Neural cell (in vitro differentiated cells): ENCODE measurements at regions not wholly inside any gene's neighbourhood (a gene's known extent, or its start where the extent isn't known, plus 50 kb on each side); places are given as distances from the start of the nearest gene placed in this dataset.

Experiments
- H2AFZ ChIP-seq: fragments of 200-600, 300-800 bp; sonication (generic), shearing (Covaris generic); 2 replicates; pipeline ENCODE4 v1.6.0; 2014; ENCODE audit warnings: low read depth, mild to moderate bottlenecking, antibody characterized with exemption, low read length, moderate library complexity
- H3F3A ChIP-seq: fragments of 200-600 bp; shearing (Covaris generic); 2 replicates; pipeline ENCODE4 v1.6.1; 2016; ENCODE audit warnings: mild to moderate bottlenecking, moderate library complexity, mixed read lengths, antibody characterized with exemption, low read length; ENCODE audit not compliant: insufficient read depth, poor library complexity, severe bottlenecking
- H3K27ac ChIP-seq: fragments of 200-600, 300-800 bp; sonication (generic), shearing (Covaris generic); 2 replicates; pipeline ENCODE4 v1.5.1; 2014; ENCODE audit warnings: mild to moderate bottlenecking, low read length, moderate library complexity
- H3K27me3 ChIP-seq: fragments of 300-800, 200-600 bp; sonication (generic), shearing (Covaris generic); 2 replicates; pipeline ENCODE4 v1.6.0; 2014; ENCODE audit warnings: mild to moderate bottlenecking, low read depth, low read length, moderate library complexity; ENCODE audit not compliant: insufficient read depth
- H3K36me3 ChIP-seq: fragments of 300-800, 200-600 bp; sonication (generic), shearing (Covaris generic); 2 replicates; pipeline ENCODE4 v1.5.1; 2014; ENCODE audit warnings: mild to moderate bottlenecking, antibody characterized with exemption, low read length, moderate library complexity; ENCODE audit not compliant: insufficient read depth
- H3K4me2 ChIP-seq: fragments of 300-800, 200-600 bp; sonication (generic), shearing (Covaris generic); 2 replicates; pipeline ENCODE4 v1.6.0; 2014; ENCODE audit warnings: mild to moderate bottlenecking, low read length
- H3K4me3 ChIP-seq: fragments of 300-800, 200-600 bp; sonication (generic), shearing (Covaris generic); 2 replicates; pipeline ENCODE4 v1.5.1; 2014; ENCODE audit warnings: mild to moderate bottlenecking, low read length, moderate library complexity
- H3K79me2 ChIP-seq: fragments of 200-600 bp; shearing (Covaris generic); replicated peaks from 2 replicates; pipeline ENCODE4 v1.6.0; 2014; ENCODE audit warnings: mild to moderate bottlenecking, low read length, moderate library complexity; ENCODE audit not compliant: insufficient read depth
- H3K9ac ChIP-seq: fragments of 300-800, 200-600 bp; sonication (generic), shearing (Covaris generic); 2 replicates; pipeline ENCODE4 v1.6.1; 2016; ENCODE audit warnings: mild to moderate bottlenecking, low read length, mixed read lengths
- H3K9me2 ChIP-seq: fragments of 200-600 bp; shearing (Covaris generic); 2 replicates; pipeline ENCODE4 v1.6.1; 2016; ENCODE audit warnings: mild to moderate bottlenecking, low read length, mixed read lengths; ENCODE audit not compliant: insufficient read depth
- H3K9me3 ChIP-seq: fragments of 200-600, 300-800 bp; sonication (generic), shearing (Covaris generic); 2 replicates; pipeline ENCODE4 v1.6.1; 2016; ENCODE audit warnings: mild to moderate bottlenecking, mixed run types, low read length, moderate library complexity, mixed read lengths
- H4K20me1 ChIP-seq: fragments of 200-600 bp; shearing (Covaris generic); 2 replicates; pipeline ENCODE4 v1.6.1; 2016; ENCODE audit warnings: mild to moderate bottlenecking, mixed run types; ENCODE audit not compliant: insufficient read depth
- CTCF ChIP-seq: fragments of 450-650 bp; IDR thresholded peaks from 2 replicates; pipeline ENCODE4 v1.5.1; 2014; ENCODE audit warnings: antibody characterized with exemption, mild to moderate bottlenecking, moderate library complexity; ENCODE audit not compliant: poor library complexity, severe bottlenecking
- EP300 ChIP-seq: fragments of 450-650 bp; conservative IDR thresholded peaks from 2 replicates; pipeline ENCODE4 v1.6.1; 2014; ENCODE audit warnings: antibody characterized with exemption, mild to moderate bottlenecking, moderate library complexity; ENCODE audit not compliant: poor library complexity, severe bottlenecking
- EZH2 ChIP-seq: fragments of 200-600, 300-800 bp; shearing (Covaris generic), sonication (generic); IDR thresholded peaks from 2 replicates; pipeline ENCODE4 v1.6.1; 2014; ENCODE audit warnings: antibody characterized with exemption, low read length, borderline replicate concordance, mild to moderate bottlenecking; ENCODE audit not compliant: insufficient read depth, poor library complexity, severe bottlenecking
- MXI1 ChIP-seq: fragments of 450-650 bp; conservative IDR thresholded peaks from 2 replicates; pipeline ENCODE4 v1.6.1; 2014; ENCODE audit warnings: antibody characterized with exemption, mild to moderate bottlenecking; ENCODE audit not compliant: poor library complexity, severe bottlenecking
- POLR2AphosphoS5 ChIP-seq: IDR thresholded peaks from 2 replicates; pipeline ENCODE4 v1.6.1; 2012
- RAD21 ChIP-seq: fragments of 450-650 bp; conservative IDR thresholded peaks from 2 replicates; pipeline ENCODE4 v1.6.1; 2014; ENCODE audit warnings: antibody characterized with exemption, mild to moderate bottlenecking, moderate library complexity
- REST ChIP-seq: IDR thresholded peaks from 2 replicates; pipeline ENCODE4 v1.6.1; 2012; ENCODE audit warnings: borderline replicate concordance
- SMC3 ChIP-seq: fragments of 450-650 bp; conservative IDR thresholded peaks from 2 replicates; pipeline ENCODE4 v1.6.1; 2014; ENCODE audit warnings: antibody characterized with exemption, mild to moderate bottlenecking, moderate library complexity; ENCODE audit not compliant: poor library complexity
- TAF1 ChIP-seq: IDR thresholded peaks from 2 replicates; pipeline ENCODE4 v1.6.1; 2012; ENCODE audit warnings: low read depth

DNA sequence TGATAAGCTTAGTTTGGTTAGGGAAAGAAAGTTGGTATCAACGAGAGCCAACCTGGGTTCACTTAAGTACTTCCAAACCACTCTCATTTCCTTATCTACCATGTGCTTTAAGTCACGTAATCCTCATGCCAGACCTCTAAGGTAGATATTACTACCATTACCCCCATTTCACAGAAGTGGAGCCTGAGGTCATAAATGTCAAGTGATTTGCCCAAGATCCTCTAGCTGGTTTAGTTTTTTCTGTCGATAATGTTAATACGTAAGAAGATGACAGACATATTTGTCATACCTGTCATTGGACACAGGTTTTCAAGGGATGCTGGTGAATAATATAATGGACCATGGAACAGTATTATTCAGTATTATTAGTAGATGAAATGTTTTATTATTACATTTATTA is 197.4 kb upstream of the MKLN1 start:
- Histone ChIP-seq H2AFZ (no peak overlapping the region), H3F3A (no peaks in the 10 kb centered on the region), H3K79me2 (no peaks in the 10 kb centered on the region), H3K9me3 (no peaks in the 10 kb centered on the region), H3K27me3 (no peaks in the 10 kb centered on the region), H3K4me3 (no peak overlapping the region), H3K36me3 (no peaks in the 10 kb centered on the region), H3K4me2 (no peak overlapping the region), H3K27ac (no peak overlapping the region), H4K20me1 (no peaks in the 10 kb centered on the region), H3K9ac (no peak overlapping the region), H3K9me2 (no peaks in the 10 kb centered on the region)
- TF ChIP-seq CTCF (no peak), RAD21 (no peak), POLR2AphosphoS5 (no peak), EZH2 (no peak), EP300 (no peak), TAF1 (no peak), SMC3 (no peak), REST (no peak), MXI1 (no peak)

DNA sequence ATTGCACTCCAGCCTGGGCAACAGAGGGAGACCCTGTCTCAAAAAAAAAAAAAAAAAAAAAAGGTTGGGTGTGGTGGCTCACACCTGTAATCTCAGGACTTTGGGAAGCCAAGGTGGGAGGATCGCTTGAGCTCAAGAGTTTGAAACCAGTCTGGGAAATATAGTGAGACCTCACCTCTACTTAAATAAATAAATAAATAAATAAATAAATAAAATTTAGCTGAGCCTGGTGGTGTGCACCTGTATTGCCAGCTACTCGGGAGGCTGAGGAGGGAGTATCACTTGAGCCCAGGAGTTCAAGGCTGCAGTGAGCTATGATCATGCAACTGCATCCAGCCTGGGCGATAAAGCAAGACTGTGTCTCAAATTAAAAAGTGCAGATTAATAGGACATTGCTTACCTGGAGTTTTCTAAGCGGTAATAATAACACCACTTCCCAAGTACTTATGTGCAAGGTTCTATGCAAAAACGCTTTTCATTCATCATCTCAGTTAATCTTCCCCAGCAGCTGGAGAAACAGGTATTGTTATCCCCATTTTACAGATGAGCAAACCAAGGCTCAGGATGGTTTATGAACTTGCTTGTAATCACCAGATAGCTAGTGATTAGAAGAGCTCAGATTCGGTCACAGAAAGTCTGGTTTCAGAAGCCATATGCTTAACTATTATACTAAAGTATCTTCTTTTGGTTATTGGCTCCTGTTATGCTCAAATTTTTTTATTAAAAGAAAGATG is 196.5 kb upstream of the MKLN1 start:
- Histone ChIP-seq H3K9me2 (no peaks in the 10 kb centered on the region), H3K36me3 (no peaks in the 10 kb centered on the region), H3K27ac (no peak overlapping the region), H2AFZ (no peak overlapping the region), H3K9ac (no peak overlapping the region), H3K27me3 (no peaks in the 10 kb centered on the region), H3K4me3 (no peak overlapping the region), H3K9me3 (no peaks in the 10 kb centered on the region), H3F3A (no peaks in the 10 kb centered on the region), H3K79me2 (no peaks in the 10 kb centered on the region), H4K20me1 (no peaks in the 10 kb centered on the region), H3K4me2 (no peak overlapping the region)
- TF ChIP-seq TAF1 (no peak), REST (no peak), MXI1 (no peak), RAD21 (no peak), EZH2 (no peak), CTCF (no peak)
